ENCODE measurements at regions not wholly inside any gene's neighbourhood (a gene's known extent, or its start where the extent isn't known, plus 50 kb on each side); places are given as distances from the start of the nearest gene placed in this dataset.

DNA sequence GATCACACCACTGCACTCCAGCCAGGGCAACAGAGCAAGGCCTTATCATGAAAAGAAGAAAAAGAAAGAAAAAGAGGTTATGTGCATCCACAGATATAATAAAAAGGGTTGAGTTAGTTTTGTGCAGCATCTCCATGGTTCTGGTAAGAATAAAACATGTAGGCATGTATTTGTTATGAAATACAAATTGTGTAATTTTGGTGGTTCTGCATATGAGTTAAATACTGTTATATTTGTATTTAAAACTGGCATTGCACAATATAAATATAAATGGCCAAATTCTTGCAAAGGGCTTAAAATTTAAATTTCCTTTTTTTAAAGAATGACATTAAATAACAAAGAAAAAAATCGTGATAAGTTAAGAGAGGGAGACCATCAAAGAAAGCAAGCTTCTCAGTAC is 159.1 kb upstream of the PREP start:
- TF ChIP-seq, protein P1, sequence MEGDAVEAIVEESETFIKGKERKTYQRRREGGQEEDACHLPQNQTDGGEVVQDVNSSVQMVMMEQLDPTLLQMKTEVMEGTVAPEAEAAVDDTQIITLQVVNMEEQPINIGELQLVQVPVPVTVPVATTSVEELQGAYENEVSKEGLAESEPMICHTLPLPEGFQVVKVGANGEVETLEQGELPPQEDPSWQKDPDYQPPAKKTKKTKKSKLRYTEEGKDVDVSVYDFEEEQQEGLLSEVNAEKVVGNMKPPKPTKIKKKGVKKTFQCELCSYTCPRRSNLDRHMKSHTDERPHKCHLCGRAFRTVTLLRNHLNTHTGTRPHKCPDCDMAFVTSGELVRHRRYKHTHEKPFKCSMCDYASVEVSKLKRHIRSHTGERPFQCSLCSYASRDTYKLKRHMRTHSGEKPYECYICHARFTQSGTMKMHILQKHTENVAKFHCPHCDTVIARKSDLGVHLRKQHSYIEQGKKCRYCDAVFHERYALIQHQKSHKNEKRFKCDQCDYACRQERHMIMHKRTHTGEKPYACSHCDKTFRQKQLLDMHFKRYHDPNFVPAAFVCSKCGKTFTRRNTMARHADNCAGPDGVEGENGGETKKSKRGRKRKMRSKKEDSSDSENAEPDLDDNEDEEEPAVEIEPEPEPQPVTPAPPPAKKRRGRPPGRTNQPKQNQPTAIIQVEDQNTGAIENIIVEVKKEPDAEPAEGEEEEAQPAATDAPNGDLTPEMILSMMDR (CRISPR knock-in tag; IDR thresholded peaks at IDR 0.05) = no peak
- TF ChIP-seq CEBPB (IDR thresholded peaks at IDR 0.05; ENCODE audit: borderline replicate concordance, low read depth, low read length) (peak; percentile 20; the same call in 1 of the 2 replicates), ATF1 (CRISPR knock-in tag; IDR thresholded peaks at IDR 0.05) (no peak), THAP11 (CRISPR knock-in tag; IDR thresholded peaks at IDR 0.05) (no peak), ZBTB34 (CRISPR knock-in tag; IDR thresholded peaks at IDR 0.05) (no peak), RAD21 (CRISPR knock-in tag; IDR thresholded peaks at IDR 0.05) (no peak), RXRB (CRISPR knock-in tag; IDR thresholded peaks at IDR 0.05; ENCODE audit: borderline replicate concordance) (no peak), SAP130 (CRISPR knock-in tag; IDR thresholded peaks at IDR 0.05; ENCODE audit: low read depth) (no peak)
- TF ChIP-seq, protein P2, sequence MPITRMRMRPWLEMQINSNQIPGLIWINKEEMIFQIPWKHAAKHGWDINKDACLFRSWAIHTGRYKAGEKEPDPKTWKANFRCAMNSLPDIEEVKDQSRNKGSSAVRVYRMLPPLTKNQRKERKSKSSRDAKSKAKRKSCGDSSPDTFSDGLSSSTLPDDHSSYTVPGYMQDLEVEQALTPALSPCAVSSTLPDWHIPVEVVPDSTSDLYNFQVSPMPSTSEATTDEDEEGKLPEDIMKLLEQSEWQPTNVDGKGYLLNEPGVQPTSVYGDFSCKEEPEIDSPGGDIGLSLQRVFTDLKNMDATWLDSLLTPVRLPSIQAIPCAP (CRISPR knock-in tag; IDR thresholded peaks at IDR 0.05; ENCODE audit: low read depth) = no peak
